ENCODE measurements at regions not wholly inside any gene's neighbourhood (a gene's known extent, or its start where the extent isn't known, plus 50 kb on each side); places are given as distances from the start of the nearest gene placed in this dataset.
"Not testable (repeated sequence)": the region's sequence is repeated elsewhere in the genome, so short reads cannot be mapped to it uniquely, and the experiment has no call there.

DNA sequence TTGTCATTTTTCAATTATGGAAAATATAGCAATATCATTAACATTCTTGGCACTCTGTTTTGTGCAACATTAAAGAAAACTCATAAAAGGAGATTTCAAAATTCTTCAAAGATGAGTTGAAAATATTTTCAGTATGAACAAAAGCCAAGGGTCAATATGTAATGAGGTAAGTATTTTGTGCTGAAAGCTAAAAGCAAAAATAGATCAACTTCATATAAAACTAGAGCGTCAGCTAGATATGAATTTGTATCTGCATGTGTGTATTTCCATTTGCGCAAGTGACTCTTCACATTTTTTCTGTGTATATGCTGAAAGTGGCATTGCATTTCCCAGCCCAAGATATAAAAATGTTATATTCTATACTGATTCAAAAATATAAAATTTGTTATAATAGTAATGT is 492.1 kb upstream of the EYS start:
- Histone ChIP-seq H3K27ac (ENCODE audit: low read length) (no peak overlapping the region), H3K27me3 (ENCODE audit: control insufficient read depth, insufficient read depth, low read length) (no peaks in the 10 kb centered on the region), H3K4me1 (ENCODE audit: control insufficient read depth, low read depth, low read length) (no peaks in the 10 kb centered on the region), H3K36me3 (ENCODE audit: control insufficient read depth, low read depth, low read length) (no peaks in the 10 kb centered on the region), H3K9ac (ENCODE audit: low read length) (no peak overlapping the region), H3K9me3 (ENCODE audit: control insufficient read depth, low read depth, low read length) (peaks cover 6% of the 10 kb centered on the region), H3K4me3 (ENCODE audit: low read length) (no peak overlapping the region)

GRCh38 chr6:66198062-66198624 is 491.1 kb upstream of the EYS start:
- Histone ChIP-seq H3K36me3 (ENCODE audit: control insufficient read depth, low read depth, low read length) (no peaks in the 10 kb centered on the region), H3K4me3 (ENCODE audit: low read length) (no peak overlapping the region), H3K9ac (ENCODE audit: low read length) (no peak overlapping the region), H3K27me3 (ENCODE audit: control insufficient read depth, insufficient read depth, low read length) (no peaks in the 10 kb centered on the region), H3K9me3 (ENCODE audit: control insufficient read depth, low read depth, low read length) (peaks cover 6% of the 10 kb centered on the region), H3K27ac (ENCODE audit: low read length) (no peak overlapping the region), H3K4me1 (ENCODE audit: control insufficient read depth, low read depth, low read length) (no peaks in the 10 kb centered on the region)

DNA sequence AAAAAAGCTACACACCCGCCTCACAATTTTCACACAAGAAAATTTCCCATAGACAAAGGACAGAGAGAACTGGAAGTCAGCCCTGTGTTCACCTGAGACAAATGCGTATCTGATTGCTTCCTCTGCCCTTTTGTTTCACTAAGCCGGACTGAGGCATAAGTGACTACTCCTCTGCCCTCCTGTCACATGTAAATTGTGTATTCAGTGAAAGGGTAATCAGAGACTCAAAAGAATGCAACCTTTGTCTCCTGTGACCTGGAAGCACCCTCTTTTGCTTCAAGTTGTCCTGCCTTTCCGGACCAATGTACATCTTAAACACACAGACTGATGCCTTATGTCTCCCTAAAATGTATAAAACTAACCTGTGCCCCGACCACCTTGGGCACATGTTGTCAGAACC is 483.8 kb upstream of the EYS start:
- no peaks in the 10 kb centered on the region for H3K36me3 ChIP-seq (ENCODE audit: control insufficient read depth, low read depth, low read length)
- peaks cover 12% of the 10 kb centered on the region for H3K9me3 ChIP-seq (ENCODE audit: control insufficient read depth, low read depth, low read length)
- H3K9ac ChIP-seq (ENCODE audit: low read length) = no peak overlapping the region
- H3K27ac ChIP-seq (ENCODE audit: low read length) = no peak overlapping the region
- no peaks in the 10 kb centered on the region for H3K27me3 ChIP-seq (ENCODE audit: control insufficient read depth, insufficient read depth, low read length)
- no peaks in the 10 kb centered on the region for H3K4me1 ChIP-seq (ENCODE audit: control insufficient read depth, low read depth, low read length)
- no peak overlapping the region for H3K4me3 ChIP-seq (ENCODE audit: low read length)

DNA sequence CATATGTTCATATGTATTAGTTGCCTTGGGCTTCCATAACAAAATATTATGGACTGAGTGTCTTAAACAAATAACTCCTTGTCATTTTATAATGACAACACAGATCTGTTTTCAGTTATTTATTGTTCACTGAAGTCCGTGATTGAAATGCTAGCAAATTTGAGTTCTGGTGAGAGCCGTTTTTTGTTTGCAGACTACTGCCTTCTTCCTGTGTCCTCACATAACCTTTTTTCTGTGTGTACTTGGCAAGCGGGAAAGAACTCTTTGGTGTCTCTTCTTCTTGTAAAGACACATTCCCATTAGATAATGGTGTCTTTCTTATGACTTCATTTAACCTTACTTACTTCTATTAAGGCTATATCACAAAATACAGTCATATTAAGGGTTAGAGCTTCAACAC is 482.9 kb upstream of the EYS start:
- Histone ChIP-seq H3K9ac (ENCODE audit: low read length) (no peak overlapping the region), H3K27me3 (ENCODE audit: control insufficient read depth, insufficient read depth, low read length) (no peaks in the 10 kb centered on the region), H3K27ac (ENCODE audit: low read length) (no peak overlapping the region), H3K9me3 (ENCODE audit: control insufficient read depth, low read depth, low read length) (peaks cover 12% of the 10 kb centered on the region), H3K4me1 (ENCODE audit: control insufficient read depth, low read depth, low read length) (no peaks in the 10 kb centered on the region), H3K36me3 (ENCODE audit: control insufficient read depth, low read depth, low read length) (no peaks in the 10 kb centered on the region), H3K4me3 (ENCODE audit: low read length) (no peak overlapping the region)

GRCh38 chr6:66186756-66187155 is 479.7 kb upstream of the EYS start:
- Histone ChIP-seq H3K36me3 (ENCODE audit: control insufficient read depth, low read depth, low read length) (no peaks in the 10 kb centered on the region), H3K4me3 (ENCODE audit: low read length) (no peak overlapping the region), H3K27ac (ENCODE audit: low read length) (no peak overlapping the region), H3K9me3 (ENCODE audit: control insufficient read depth, low read depth, low read length) (peaks cover 12% of the 10 kb centered on the region), H3K9ac (ENCODE audit: low read length) (no peak overlapping the region), H3K4me1 (ENCODE audit: control insufficient read depth, low read depth, low read length) (no peaks in the 10 kb centered on the region), H3K27me3 (ENCODE audit: control insufficient read depth, insufficient read depth, low read length) (no peaks in the 10 kb centered on the region)

DNA sequence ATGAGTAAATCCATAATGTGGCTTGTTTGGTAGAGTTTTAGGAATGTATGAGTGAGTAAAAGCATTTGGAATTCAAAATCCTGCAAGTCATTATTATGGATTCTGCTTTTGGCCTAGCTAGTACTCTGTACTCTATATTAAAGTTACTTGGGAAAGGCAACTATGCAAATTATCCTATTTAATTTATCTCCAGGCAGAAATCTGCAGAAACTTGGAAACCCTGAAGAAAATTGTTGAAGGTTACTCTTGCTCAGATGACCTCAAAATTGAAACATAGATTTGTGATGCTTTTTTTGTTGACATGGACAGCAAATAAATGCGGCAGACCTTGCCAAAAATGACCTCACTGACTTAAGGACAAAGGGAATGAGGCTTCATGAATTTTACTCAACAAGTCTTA is 477.1 kb upstream of the EYS start:
- H3K4me1 ChIP-seq (ENCODE audit: control insufficient read depth, low read depth, low read length) = no peaks in the 10 kb centered on the region
- H3K36me3 ChIP-seq (ENCODE audit: control insufficient read depth, low read depth, low read length) = no peaks in the 10 kb centered on the region
- H3K4me3 ChIP-seq (ENCODE audit: low read length) = no peak overlapping the region
- H3K9me3 ChIP-seq (ENCODE audit: control insufficient read depth, low read depth, low read length) = peaks cover 12% of the 10 kb centered on the region
- no peak overlapping the region for H3K27ac ChIP-seq (ENCODE audit: low read length)
- H3K27me3 ChIP-seq (ENCODE audit: control insufficient read depth, insufficient read depth, low read length) = no peaks in the 10 kb centered on the region
- no peak overlapping the region for H3K9ac ChIP-seq (ENCODE audit: low read length)

- no peak overlapping the region for H3K9ac ChIP-seq (ENCODE audit: low read length)
- H3K36me3 ChIP-seq (ENCODE audit: control insufficient read depth, low read depth, low read length) = no peaks in the 10 kb centered on the region
- H3K9me3 ChIP-seq (ENCODE audit: control insufficient read depth, low read depth, low read length) = peaks cover 4% of the 10 kb centered on the region
- H3K27me3 ChIP-seq (ENCODE audit: control insufficient read depth, insufficient read depth, low read length) = no peaks in the 10 kb centered on the region
- no peaks in the 10 kb centered on the region for H3K4me1 ChIP-seq (ENCODE audit: control insufficient read depth, low read depth, low read length)
- H3K27ac ChIP-seq (ENCODE audit: low read length) = no peak overlapping the region
- no peak overlapping the region for H3K4me3 ChIP-seq (ENCODE audit: low read length)
Measured at GRCh38 chr6:66179361-66179760, 472.3 kb upstream of the EYS start.

GRCh38 chr6:66173587-66173986 is 466.6 kb upstream of the EYS start:
- H3K4me1 ChIP-seq (ENCODE audit: control insufficient read depth, low read depth, low read length) = no peaks in the 10 kb centered on the region
- no peak overlapping the region for H3K4me3 ChIP-seq (ENCODE audit: low read length)
- peaks cover 18% of the 10 kb centered on the region for H3K9me3 ChIP-seq (ENCODE audit: control insufficient read depth, low read depth, low read length)
- H3K27me3 ChIP-seq (ENCODE audit: control insufficient read depth, insufficient read depth, low read length) = no peaks in the 10 kb centered on the region
- H3K9ac ChIP-seq (ENCODE audit: low read length) = no peak overlapping the region
- H3K36me3 ChIP-seq (ENCODE audit: control insufficient read depth, low read depth, low read length) = no peaks in the 10 kb centered on the region
- H3K27ac ChIP-seq (ENCODE audit: low read length) = no peak overlapping the region

- H3K36me3 ChIP-seq (ENCODE audit: control insufficient read depth, low read depth, low read length); H3K4me3 ChIP-seq (ENCODE audit: low read length); H3K27me3 ChIP-seq (ENCODE audit: control insufficient read depth, insufficient read depth, low read length); H3K9ac ChIP-seq (ENCODE audit: low read length); H3K27ac ChIP-seq (ENCODE audit: low read length); H3K4me1 ChIP-seq (ENCODE audit: control insufficient read depth, low read depth, low read length): not testable (repeated sequence)
- peaks cover 21% of the 10 kb centered on the region for H3K9me3 ChIP-seq (ENCODE audit: control insufficient read depth, low read depth, low read length)
Measured at GRCh38 chr6:66166713-66167112, 459.7 kb upstream of the EYS start.

DNA sequence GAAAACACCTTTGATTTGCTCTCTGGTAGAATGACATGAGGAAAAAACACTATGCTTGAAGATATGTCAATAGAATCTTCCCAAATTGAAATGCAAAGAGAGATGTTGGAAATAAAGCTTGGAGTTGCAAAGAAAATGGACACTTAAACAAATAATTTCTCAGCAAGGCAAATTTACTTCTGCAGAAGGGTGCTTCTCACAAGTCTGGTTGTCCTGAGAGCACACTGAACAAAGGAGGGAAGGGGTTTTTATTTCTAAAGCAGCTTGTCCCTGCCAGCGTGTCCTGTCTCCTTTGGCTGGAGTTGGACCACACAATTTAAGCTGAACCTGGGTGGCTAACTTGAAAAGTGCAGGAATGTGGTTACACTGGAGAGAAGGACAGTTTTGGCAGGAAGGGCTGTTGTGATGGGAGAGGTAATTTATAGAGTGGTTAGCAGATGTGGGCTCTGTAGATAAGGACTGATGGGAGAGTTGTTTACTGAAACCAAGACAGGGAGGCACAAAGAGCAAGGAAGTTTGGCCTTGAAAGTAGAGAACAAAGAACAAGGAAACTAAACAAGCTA is 454.6 kb upstream of the EYS start:
- no peaks in the 10 kb centered on the region for H3K27me3 ChIP-seq (ENCODE audit: control insufficient read depth, insufficient read depth, low read length)
- no peak overlapping the region for H3K9ac ChIP-seq (ENCODE audit: low read length)
- no peaks in the 10 kb centered on the region for H3K4me1 ChIP-seq (ENCODE audit: control insufficient read depth, low read depth, low read length)
- no peak overlapping the region for H3K27ac ChIP-seq (ENCODE audit: low read length)
- H3K9me3 ChIP-seq (ENCODE audit: control insufficient read depth, low read depth, low read length) = peaks cover 24% of the 10 kb centered on the region
- H3K4me3 ChIP-seq (ENCODE audit: low read length) = no peak overlapping the region
- H3K36me3 ChIP-seq (ENCODE audit: control insufficient read depth, low read depth, low read length) = no peaks in the 10 kb centered on the region

DNA sequence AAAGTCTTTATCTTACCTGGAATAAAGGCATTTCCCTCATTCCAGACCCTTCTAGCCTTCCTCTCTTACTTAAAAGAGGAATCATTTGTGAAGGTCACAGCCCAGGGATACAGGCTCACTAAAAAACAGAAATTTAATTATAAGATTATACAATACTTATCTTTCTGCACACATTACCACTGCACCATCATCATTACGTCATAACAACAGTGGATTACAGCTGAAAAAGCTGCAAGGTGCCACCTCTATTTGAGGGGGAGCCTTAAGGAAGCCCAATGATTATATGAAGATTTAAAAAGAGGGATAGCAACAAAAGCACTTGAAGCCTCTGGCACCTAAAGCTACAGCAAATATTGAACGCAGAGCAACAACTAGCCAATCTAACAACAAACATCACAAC is 452.9 kb upstream of the EYS start:
- Histone ChIP-seq H3K4me1 (ENCODE audit: control insufficient read depth, low read depth, low read length) (no peaks in the 10 kb centered on the region), H3K36me3 (ENCODE audit: control insufficient read depth, low read depth, low read length) (no peaks in the 10 kb centered on the region), H3K9ac (ENCODE audit: low read length) (no peak overlapping the region), H3K27me3 (ENCODE audit: control insufficient read depth, insufficient read depth, low read length) (no peaks in the 10 kb centered on the region), H3K27ac (ENCODE audit: low read length) (no peak overlapping the region), H3K9me3 (ENCODE audit: control insufficient read depth, low read depth, low read length) (peaks cover 24% of the 10 kb centered on the region), H3K4me3 (ENCODE audit: low read length) (no peak overlapping the region)

DNA sequence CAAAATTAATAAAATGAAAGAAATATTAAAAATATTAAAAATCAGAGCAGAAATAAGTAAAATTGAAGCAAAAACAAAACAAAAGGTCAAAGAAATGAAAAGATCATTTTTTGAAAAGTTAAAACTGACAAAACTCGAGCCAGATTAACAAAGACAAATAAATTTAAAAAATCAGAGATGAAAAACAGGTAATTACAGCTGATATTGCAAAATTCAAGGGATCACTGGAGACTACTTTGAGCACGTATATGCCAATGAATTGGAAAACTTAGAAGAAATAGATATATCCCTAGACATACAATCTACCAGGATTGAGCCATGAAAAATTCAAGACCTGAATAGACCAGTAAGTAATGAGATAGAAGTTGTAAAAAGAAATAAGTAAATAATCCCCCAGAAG is 446.2 kb upstream of the EYS start:
- Histone ChIP-seq H3K9ac (ENCODE audit: low read length) (no peak overlapping the region), H3K36me3 (ENCODE audit: control insufficient read depth, low read depth, low read length) (no peaks in the 10 kb centered on the region), H3K9me3 (ENCODE audit: control insufficient read depth, low read depth, low read length) (no peaks in the 10 kb centered on the region), H3K4me1 (ENCODE audit: control insufficient read depth, low read depth, low read length) (no peaks in the 10 kb centered on the region), H3K27ac (ENCODE audit: low read length) (no peak overlapping the region), H3K4me3 (ENCODE audit: low read length) (no peak overlapping the region), H3K27me3 (ENCODE audit: control insufficient read depth, insufficient read depth, low read length) (no peaks in the 10 kb centered on the region)

Measured in iPS-18a (cell line).